SK-MEL-5 (cell line): ENCODE measurements at regions not wholly inside any gene's neighbourhood (a gene's known extent, or its start where the extent isn't known, plus 50 kb on each side); places are given as distances from the start of the nearest gene placed in this dataset.
A peak's percentile ranks its signal among the peaks of the same experiment; 100 is the strongest.
"Not testable (repeated sequence)": the region's sequence is repeated elsewhere in the genome, so short reads cannot be mapped to it uniquely, and the experiment has no call there.

Source experiments
- DNase-seq: peaks from one replicate; pipeline ENCODE4 v3.0.0-alpha.2; 2016; ENCODE audit warnings: low read depth, low spot score
- in situ Hi-C: cut with HindIII; loops from 2 replicates; pipeline ENCODE4 v1.10.0; 2016; ENCODE audit warnings: low sequenced_read_pairs, high pct_unique_total_duplicates, low pct_unique_long_range_greater_than_20kb

GRCh38 chr7:16091701-16092310 is 329.5 kb downstream of the CRPPA start:
- in situ Hi-C loops = no loop called here
- no peak for DNase-seq

GRCh38 chr7:16089801-16090200 is 331.5 kb downstream of the CRPPA start:
- in situ Hi-C loops = no loop called here
- no peak for DNase-seq

- in situ Hi-C loops = no loop called here
- DNase-seq = no peak
Observed at GRCh38 chr7:16089191-16089590, 332.1 kb downstream of the CRPPA start.

GRCh38 chr7:16086743-16087142 is 334.6 kb downstream of the CRPPA start:
- DNase-seq = no peak
- in situ Hi-C loops = no loop called here

- DNase-seq, in situ Hi-C loops: not testable (repeated sequence)
Observed at GRCh38 chr7:16085780-16086179, 335.6 kb downstream of the CRPPA start.

- no peak for DNase-seq
- in situ Hi-C loops = no loop called here
Observed at GRCh38 chr7:16084875-16085274, 336.5 kb downstream of the CRPPA start.

- DNase-seq = no peak
- in situ Hi-C loops = no loop called here
Observed at GRCh38 chr7:16084370-16084769, 337.0 kb downstream of the CRPPA start.

- in situ Hi-C loops = no loop called here
- DNase-seq = no peak
Observed at GRCh38 chr7:16083931-16084330, 337.4 kb downstream of the CRPPA start.

GRCh38 chr7:16080131-16080530 is 341.2 kb downstream of the CRPPA start:
- in situ Hi-C loops = no loop called here
- DNase-seq = peak; percentile 16

- in situ Hi-C loops = no loop called here
- DNase-seq = no peak
Observed at GRCh38 chr7:16079723-16080122, 341.6 kb downstream of the CRPPA start.

- DNase-seq = peak; percentile 85
- in situ Hi-C loops = no loop called here
Observed at GRCh38 chr7:16078076-16078952, 343.0 kb downstream of the CRPPA start.

- in situ Hi-C loops = loop anchor here (25.0 kb wide), 1 partner anchor 759 kb away; no protein-coding TSS in a partner anchor
- DNase-seq = peak; percentile 84
Observed at GRCh38 chr7:16071246-16071857, 350.0 kb downstream of the CRPPA start.

GRCh38 chr7:16070806-16071205 is 350.5 kb downstream of the CRPPA start:
- in situ Hi-C loops = loop anchor here (25.0 kb wide), 1 partner anchor 759 kb away; no protein-coding TSS in a partner anchor
- no peak for DNase-seq

GRCh38 chr7:16069998-16070397 is 351.3 kb downstream of the CRPPA start:
- in situ Hi-C loops = loop anchor here (25.0 kb wide), 1 partner anchor 758 kb away; no protein-coding TSS in a partner anchor
- DNase-seq = no peak

GRCh38 chr7:16068183-16068582 is 353.2 kb downstream of the CRPPA start:
- no peak for DNase-seq
- in situ Hi-C loops = loop anchor here (25.0 kb wide), 1 partner anchor 756 kb away; no protein-coding TSS in a partner anchor

- in situ Hi-C loops = loop anchor here (25.0 kb wide), 1 partner anchor 755 kb away; no protein-coding TSS in a partner anchor
- DNase-seq = peak; percentile 9
Observed at GRCh38 chr7:16067711-16068110, 353.6 kb downstream of the CRPPA start.

- in situ Hi-C loops = loop anchor here (25.0 kb wide), 1 partner anchor 755 kb away; no protein-coding TSS in a partner anchor
Observed at GRCh38 chr7:16066805-16067459, 354.4 kb downstream of the CRPPA start.

GRCh38 chr7:16065939-16066338 is 355.4 kb downstream of the CRPPA start:
- no peak for DNase-seq
- in situ Hi-C loops = loop anchor here (25.0 kb wide), 1 partner anchor 754 kb away; no protein-coding TSS in a partner anchor

More at GRCh38 chr7:16066805-16067459, 354.4 kb downstream of the CRPPA start:
- peak; percentile 13 for DNase-seq
